Activated naive CD4-positive, alpha-beta T cell treated with anti-CD3 and anti-CD28 coated beads, Interleukin-2, amount 50 U/mL, for 16 hours (primary cell): ENCODE measurements at regions not wholly inside any gene's neighbourhood (a gene's known extent, or its start where the extent isn't known, plus 50 kb on each side); places are given as distances from the start of the nearest gene placed in this dataset.
A peak's percentile ranks its signal among the peaks of the same experiment; 100 is the strongest.
"Not testable (repeated sequence)": the region's sequence is repeated elsewhere in the genome, so short reads cannot be mapped to it uniquely, and the experiment has no call there.

Experiments
- DNase-seq: peaks from one replicate; pipeline ENCODE4 v3.0.0-alpha.2; 2020

DNA sequence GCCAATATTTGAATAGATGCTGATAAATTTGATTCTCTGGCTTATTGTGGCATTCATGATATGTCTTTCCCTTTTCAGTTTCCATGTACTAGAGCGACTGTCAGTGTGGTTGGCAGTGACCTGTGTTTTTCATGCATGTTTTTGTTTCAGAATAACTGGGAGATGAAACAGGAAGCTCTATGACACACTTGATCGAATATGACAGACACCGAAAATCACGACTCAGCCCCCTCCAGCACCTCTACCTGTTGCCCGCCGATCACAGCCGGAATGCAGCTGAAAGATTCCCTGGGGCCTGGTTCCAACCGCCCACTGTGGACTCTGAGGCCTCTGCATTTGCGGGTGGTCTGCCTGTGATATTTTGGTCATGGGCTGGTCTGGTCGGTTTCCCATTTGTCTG lies 226.8 kb upstream of the PLGLB2 start:
- DNase-seq: peak; percentile 76

DNA sequence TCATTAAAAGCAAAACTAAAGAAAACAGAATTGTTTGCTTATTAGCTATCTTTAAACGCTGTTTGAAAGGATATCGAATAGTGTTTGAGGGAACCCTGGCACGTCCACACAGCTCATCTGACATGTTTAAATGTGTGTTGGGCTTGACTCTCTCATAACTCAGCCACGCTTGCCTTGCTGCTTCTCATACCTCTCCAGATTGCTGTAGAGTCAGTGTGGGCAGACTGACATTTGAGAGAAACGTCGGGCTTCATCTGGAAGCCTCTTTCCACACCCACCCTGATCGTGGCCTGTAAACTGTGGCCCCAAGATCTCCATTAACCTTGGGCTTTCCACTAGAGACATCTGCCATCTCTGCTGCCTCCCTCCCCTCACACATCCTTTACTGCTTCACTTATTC lies 226.4 kb upstream of the PLGLB2 start:
- peak; percentile 28 for DNase-seq

DNA sequence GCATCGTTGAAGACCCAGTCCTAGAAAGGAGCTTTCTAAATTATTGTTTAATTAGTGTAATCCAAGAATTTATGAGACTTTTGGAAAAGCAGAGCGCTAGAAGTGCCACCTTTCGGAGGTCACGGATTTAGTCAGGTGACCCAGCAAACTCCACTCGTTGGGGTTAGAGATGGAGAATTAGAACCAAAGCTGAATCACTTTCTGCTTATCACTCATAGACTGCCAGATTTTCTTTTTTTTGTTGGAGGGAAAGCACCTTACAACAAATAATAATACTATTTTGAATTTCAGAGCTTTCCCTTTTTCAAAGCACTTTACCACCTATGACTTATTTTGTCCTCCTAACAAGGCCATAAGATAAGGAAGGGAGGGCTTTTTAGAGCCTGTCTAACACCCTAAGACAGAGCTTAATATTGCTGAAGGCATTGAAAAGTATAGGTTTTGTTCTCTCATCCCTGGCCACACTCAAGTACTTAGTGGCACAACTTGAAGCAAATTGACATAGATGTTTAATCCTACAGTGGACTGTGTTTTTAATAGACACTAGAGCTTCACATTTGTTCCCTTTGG lies 223.2 kb upstream of the PLGLB2 start:
- peak; percentile 32 for DNase-seq

DNA sequence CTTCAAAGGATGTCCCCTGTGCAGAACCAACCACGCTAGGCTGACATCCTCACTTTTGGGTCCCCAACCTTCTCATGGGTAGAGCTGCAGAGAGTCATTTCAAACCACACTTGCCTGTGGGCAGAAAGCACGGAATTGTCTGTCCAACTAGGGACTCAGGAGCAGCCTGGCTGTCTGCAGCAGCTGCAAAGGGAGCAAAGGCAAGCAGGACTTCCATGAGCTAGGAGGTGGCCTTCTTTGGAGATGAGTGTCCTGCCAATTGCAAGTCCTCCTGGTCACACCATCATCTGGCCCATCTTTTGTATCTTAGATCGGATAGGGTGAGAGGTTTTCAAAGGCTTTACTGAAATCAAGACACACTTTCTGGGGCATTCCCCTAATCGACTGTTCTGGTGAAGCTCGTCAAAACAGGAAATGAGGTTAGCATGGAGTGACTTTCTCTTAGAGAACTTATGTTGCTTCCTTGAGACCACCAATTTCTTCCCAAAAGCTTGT lies 222.3 kb upstream of the PLGLB2 start:
- DNase-seq: peak; percentile 40

DNA sequence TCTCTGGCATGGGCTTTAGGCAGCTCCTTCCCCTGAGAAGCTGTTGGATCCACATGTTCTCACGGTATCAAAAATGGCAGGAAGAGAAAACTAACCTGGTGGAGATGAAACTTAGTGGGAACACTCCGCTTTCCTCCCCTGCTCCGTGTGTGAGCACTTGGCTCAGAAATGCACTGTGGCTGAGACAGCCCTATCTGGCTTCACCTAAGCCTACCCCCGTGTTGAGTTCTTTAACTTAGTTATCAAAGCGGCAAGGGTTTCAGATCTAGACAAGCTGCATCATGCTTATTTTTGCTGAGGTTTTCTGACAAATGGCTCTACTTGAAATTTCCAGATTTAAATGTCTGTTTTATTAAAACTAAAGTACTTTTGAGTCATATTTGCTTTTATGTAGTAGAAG lies 221.6 kb upstream of the PLGLB2 start:
- DNase-seq: not testable (repeated sequence)

DNA sequence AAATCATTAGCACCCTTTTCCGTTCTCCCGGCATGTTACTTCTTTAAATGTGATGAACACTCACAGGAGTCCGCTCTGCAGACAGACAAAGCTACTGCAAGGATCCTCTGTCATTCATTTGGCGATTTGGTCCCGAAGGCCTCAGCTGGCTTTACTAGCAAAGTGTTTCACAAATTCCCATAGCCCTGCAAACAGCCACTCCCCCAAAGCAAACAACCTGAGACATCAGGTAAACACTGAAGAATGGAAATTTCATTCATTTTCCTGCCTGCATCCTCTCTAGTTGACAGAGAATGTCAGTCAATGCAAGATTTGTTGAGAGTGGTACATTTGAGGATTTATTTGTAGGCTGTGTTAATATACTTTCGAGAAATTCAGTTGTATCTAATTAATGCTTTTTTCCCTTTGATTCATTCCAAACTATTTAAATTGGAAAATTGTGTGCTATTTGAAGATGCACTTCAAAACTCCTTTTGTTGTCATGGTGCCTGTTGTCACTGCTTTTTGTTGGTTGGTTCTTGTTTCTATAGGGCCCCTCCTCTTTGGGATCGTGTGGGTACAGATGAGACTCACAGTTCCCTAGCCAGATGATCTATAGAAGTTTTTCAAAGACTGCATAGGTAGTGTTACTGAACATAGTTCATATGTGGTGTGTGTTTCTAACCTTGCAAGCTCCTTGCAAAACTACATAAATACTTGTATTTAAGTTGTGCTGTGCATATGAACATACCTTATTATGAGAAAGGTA lies 215.7 kb upstream of the PLGLB2 start:
- not testable (repeated sequence) for DNase-seq

DNA sequence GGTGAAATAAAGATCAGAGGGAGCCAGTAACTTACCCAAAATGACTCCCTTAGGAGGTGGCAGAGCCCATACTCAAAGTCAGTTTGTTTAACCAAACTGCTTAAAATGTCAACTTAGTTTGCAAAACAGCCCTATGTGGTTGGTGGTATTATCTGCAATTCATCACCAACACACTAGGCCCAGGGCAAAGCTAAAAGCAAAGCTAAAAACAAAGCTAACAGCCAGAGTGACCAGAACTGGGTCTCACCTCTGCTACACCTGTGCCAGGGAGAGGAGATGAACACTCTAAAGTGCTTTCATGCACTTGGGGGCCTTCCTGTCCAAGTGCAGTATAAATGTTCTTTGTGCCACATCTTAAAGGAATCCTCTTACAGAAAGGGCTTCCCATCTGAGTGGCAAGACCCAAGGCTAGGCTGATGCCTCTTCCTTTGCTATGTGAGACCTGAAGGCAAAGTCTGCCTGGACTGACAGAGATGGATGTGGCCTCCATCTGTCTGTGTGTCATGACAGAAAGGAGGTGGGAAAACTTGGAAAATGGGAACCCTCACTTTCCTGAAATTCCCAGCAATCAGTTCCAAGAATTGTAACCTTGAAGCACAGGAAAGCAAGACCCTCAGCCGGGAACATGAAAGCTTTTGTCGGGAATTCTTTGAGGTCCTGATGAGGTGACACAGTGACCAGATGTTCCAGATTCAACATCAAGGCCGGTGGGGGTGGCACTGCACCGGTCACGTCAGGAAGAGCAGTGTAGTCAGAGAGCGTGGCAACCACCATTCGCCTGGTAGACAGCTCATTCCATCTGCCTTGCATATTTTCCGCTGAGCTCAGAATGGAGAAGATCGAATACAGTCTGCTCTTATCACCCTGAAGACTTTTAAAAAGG lies 214.3 kb upstream of the PLGLB2 start:
- not testable (repeated sequence) for DNase-seq

DNA sequence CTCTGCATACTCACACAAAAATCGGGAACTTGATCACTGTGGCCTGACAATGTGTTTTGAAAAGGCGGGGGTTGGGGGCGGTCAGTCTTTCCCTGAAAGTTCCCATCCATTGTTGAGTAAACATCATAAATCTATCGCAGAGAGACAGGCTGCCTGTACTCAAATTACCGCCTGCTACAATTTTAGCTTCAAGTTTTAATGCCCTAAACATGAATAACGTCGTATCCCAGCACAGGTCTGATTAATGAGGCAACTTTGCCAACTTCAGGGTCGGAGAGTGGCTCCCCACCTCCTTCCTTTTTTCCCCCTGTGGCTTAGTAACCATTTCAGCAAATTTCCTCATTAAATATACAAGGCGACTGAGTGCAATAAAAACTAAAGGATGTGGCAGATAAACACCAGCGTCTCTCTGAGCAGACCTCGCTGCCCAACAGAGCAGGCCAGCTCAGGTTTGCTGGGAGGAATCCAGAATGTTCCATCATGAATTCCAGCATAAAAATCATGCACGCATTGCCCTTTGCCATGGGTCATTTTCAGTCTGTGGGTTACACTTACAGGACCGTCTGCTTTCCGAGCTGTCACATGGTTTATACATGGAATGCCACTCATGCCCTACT lies 213.5 kb upstream of the PLGLB2 start:
- not testable (repeated sequence) for DNase-seq

DNA sequence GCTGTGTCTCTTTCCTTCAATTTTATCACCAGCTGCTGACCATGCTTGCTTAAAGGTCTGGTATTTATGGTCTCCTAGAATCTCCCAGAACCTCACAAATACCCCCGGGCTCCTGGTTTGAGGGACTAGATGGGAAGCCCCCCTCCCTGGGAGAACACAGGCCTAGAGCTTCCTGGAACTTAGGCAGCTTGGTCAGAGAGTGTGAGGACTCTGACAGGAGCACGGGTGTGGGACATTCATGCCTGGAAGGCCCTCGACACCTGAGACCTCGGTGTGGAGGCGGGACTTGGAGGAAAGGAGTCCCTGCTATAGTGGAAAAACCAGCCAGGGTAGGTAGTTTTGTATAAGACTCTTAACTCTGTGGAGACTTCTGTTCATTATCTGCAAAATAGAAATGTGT lies 211.5 kb upstream of the PLGLB2 start:
- DNase-seq: not testable (repeated sequence)

DNA sequence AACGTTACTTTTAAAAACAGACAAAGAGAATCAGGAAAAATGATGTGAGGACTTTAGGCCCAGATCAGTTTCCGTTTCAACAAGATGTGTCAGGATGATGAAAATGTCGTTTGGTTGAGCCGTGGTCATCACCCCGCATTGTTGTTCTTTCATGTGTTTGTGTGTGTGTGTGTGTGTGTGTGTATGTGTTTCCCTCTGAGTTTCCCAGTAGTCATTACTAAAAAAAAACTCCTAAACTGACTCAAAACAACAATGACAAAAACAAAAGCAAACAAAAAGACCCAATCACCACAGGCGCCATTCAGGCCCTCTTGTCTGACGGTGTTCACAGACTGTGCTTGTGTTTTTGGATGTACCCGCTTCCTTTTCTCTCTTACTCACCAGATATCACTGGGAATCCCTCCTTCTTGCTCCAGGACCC lies 210.6 kb upstream of the PLGLB2 start:
- not testable (repeated sequence) for DNase-seq

DNA sequence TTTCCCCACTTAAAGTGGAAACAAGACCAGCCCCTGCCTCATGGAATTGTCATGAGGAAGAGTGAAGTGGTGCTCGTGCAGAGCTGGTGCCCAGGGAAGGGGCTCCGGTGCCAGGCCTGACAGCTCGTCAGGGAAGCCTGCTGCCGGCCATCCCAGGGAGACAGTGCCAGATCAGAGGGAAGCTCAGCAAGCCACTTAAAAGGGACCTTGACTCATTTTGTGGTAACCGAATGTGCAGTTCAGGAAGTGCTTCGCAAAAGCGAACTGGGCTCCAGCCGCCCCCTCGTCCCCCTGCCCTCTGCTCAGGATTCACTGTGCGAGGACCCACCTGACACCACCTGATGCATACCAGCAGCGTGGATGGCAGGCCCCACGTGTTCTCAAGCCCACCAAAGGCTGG lies 209.6 kb upstream of the PLGLB2 start:
- not testable (repeated sequence) for DNase-seq

DNA sequence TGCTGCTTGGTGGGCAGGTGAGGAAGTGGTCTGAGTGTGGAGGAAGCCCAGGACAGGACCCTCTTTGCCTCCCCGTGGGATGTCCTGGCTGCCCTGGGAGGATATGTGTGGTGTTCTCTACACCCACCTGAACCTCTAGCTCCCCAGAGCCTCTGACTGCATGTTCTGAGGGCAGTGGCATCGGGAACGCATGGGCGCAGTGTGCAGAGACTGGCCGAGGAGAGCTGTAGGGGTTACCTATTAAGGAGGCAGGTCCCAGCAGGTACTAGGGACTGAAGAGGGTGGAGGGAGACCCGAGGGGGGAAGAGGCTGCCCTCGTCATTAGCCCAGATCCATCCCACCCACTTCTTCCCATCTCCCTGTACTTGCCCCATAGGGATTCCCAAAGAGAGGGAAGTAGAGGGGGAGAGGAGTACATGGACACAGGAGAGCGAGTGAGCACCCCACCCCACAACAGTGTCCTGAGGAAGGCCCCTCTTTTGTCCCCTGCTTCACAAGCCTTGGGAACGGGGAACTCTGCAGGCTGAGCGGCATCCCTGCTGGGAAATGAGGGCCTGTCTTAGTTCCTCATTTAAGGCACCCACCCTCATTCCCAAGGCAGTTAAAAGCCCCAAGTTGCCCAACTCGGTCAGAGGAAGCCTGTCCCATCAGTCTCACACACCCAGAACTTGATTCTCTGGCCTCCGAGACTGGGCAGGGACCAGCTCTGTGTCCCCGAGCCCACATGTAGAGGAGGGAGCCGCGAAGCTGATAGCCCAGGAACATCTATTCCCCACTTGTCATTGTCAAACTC lies 208.5 kb upstream of the PLGLB2 start:
- DNase-seq: not testable (repeated sequence)

DNA sequence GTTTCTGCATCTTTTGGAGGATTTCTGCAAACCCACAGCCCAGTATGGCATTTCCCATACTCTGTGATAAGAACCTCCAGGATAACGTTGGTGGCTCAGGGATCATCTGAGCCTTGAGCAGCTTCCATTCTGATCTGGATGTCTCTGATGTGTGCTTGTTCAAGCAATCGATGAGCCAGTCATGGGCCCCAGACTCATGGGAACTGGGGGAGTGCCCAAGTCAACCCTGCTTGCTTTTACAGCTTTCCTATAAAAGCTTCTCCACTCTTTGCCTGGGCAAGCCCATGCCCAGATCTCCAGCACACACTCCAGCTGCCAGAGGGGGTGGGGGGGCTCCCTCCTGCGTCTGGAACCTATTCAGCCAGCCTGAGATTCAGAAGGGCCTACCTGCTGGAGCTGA lies 207.6 kb upstream of the PLGLB2 start:
- DNase-seq: not testable (repeated sequence)

DNA sequence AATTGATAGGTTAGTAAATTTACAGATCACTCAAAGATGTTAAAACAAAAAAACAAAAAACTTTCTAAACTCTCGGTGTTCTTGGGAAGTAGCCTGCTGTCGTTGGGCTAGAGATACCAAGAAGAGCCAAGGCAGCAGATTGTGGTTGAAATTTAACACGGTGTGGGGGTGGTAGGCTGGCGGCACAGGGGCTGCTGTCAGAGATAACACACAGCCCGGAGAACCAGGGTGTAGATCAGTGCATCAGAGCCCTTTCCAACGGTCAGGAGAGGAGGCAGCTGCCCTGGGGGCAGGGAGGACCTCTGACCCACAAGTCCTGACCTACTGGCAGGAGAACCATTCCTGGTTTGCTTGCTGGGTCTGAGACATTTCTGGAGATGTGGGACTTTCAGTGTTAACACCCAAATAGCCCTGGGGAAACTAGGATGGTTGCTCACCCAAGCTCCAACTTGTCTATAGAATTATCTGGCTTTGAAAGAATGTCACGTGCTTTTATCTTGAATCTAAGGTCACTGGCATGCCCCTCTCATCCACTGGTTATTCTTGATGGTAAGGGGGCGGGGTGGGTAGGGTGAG lies 205.2 kb upstream of the PLGLB2 start:
- DNase-seq: peak; percentile 36

DNA sequence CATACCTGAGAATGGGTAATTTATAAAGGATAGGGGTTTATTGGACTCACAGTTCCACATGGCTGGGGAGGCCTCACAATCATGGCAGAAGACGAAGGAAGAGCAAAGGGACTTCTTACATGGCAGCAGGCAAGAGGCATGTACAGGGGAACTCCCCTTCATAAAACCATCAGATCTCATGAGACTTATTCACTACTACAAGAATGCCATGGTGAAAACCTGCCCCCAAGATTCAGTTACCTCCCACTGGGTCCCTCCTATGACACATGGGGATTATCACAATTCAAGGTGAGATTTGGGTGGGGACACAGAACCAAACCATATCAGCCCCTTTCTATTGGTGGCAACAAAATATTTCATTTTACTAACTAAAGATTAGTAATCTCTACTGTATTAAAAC lies 204.1 kb upstream of the PLGLB2 start:
- DNase-seq: not testable (repeated sequence)

DNA sequence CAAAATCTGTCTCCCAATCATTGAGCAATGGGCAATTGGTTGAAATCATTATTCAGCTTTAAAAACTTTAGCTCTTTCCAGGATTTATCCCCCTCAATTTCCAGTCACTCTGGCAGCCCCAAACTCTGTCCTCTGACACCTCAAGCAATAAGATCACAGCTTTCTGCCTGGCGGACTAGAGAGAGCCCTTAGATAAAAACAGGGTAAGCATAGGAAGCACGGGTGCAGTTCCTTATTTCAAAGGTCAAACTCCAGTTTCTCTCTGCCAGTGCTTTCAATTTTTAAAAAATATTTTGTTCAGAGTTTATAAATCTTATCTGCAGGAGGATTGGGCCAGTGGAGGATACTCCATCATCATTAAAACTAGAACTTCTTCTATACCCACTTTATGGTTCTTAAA lies 200.8 kb upstream of the PLGLB2 start:
- DNase-seq: not testable (repeated sequence)

DNA sequence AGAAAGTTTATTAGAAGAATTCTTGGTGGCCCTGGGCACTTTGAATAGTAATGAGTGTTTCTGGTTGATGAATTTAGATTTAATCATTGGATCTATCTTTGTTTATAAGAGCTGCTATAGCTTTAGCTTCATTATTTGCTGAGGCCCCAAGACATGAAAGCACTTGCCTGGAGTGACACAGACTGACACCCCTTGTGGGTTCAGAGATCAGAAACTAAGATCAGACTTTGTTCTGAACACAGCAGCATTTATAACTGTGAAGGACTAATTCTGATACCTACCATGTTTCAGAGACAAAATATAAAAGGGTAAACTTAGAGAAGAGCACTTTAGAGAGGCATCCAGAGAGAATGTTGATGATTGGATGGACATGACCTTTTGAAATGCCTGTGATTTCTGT lies 199.9 kb upstream of the PLGLB2 start:
- DNase-seq: not testable (repeated sequence)

DNA sequence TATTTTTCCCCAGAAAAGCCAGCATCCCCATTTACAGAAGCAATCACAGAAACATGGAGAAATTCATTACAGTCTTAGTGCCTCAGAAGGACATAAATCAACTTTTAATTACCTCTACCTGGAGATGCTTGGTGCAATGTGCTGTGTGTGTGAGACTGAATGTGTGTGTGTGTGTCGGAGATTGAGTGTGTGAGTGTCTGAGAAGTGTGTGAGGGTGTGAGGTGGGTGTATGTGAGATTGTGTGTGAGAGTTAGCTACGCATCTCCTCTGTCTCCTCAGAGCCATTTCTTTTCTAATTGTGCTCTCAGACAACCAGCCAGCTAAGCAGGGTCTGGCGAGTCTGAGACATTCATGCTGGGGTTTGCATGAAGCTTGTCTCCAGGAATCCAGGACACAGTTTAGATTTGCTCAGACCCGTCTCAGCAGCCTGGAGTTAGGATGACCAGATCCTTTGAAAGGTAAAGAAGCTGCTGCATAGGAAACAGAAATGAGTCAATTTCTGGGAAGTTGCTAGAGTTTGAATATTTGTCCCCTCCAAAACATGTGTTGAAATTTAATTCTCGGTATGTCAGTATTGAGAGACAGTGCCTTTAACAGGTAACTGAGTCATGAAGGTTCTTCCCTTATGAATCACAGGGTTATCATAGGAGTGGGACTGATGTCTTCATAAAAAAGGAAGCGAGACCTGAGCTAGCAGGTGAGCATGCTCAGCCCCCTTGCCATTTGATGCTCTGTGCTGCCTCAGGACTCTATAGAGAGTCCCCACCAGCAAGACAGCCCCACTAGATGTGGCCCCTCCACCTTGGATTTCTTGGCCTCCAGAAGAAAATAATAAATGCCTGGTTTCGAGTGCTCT lies 199.0 kb upstream of the PLGLB2 start:
- DNase-seq: peak; percentile 34

DNA sequence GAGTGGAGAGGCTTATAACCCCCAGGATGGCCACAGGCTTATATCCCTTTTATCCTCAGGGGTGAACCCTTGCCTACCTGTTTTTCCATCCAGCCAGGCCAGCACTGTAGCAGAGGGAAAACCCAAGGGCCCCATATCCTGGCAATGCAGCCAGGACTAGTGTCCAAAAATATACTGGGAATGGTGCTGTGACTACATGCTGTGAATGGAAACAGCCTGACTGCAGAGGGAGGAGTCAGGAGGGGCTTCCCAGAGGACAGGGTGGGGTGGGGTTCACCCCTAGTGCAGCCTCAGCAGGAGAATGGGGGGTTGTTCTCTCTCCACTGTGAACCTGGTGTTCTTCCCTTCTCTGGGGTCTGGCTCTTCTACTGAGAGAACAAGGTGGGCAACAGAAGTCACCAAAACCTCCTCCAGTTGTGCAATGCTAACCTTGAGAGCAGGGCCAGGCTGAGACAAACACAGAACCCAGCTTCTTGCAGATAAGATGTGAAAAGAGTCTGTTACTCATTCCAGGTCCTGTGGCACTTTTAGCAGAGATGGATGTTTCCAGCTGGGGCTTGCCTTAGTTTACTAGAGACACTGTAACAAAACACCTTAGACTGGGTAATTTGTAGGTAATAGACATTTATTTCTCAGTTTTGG lies 198.2 kb upstream of the PLGLB2 start:
- not testable (repeated sequence) for DNase-seq

DNA sequence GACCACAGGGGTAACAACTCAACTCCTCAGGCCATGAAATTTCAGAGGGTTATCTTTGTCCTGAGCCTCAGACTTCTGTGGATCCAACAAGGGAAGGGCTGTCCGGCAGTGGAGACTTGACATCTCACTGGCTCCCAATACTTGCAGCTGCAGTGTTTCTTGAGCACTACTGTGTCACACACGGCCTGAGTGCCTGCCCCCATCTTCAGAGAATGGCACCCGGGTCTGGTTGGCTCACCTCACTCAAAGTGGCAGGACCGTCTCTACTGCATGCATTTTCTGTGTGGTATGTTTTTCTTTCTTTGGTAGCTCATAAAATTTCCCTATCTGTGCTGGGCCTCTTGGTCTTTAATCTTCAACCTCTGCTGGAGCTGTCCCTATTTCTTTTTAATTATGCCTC lies 193.2 kb upstream of the PLGLB2 start:
- DNase-seq: not testable (repeated sequence)
